ENCODE measurements at regions not wholly inside any gene's neighbourhood (a gene's known extent, or its start where the extent isn't known, plus 50 kb on each side); places are given as distances from the start of the nearest gene placed in this dataset.

DNA sequence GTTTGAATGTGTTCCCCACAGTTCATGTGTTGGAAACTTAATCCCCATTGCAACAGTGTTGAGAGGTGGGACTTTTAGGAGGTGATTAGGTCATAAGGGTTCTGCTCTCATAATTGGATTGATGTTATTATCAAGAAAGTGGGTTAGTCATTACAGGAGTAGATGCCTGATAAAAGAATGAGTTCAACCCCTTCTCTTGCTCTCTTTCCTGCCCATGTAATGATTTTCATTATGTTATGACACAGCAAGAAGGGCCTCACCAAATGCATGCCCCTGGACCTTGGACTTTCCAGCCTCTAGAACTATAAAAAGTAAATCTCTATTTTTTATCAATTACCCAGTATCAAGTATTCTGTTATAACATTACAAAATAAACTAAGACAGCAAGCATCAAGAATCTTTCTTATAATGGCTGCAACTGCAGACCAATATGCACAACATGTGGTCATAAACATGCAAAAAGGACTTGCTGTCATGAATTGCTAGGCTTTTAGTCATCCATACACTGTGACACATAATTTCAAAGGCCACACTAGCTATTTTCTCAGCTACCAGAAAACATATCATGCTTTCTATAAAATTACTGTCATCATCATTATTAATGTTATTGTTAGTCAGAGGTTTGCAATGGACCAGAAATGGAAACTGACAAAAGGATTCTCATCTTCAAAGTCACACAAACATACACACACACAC is 99.9 kb upstream of the GUCY1A2 start:
- in situ Hi-C loops (cut with HindIII; ENCODE audit: low sequenced_read_pairs): no loop called here
- TF ChIP-seq, protein P1, sequence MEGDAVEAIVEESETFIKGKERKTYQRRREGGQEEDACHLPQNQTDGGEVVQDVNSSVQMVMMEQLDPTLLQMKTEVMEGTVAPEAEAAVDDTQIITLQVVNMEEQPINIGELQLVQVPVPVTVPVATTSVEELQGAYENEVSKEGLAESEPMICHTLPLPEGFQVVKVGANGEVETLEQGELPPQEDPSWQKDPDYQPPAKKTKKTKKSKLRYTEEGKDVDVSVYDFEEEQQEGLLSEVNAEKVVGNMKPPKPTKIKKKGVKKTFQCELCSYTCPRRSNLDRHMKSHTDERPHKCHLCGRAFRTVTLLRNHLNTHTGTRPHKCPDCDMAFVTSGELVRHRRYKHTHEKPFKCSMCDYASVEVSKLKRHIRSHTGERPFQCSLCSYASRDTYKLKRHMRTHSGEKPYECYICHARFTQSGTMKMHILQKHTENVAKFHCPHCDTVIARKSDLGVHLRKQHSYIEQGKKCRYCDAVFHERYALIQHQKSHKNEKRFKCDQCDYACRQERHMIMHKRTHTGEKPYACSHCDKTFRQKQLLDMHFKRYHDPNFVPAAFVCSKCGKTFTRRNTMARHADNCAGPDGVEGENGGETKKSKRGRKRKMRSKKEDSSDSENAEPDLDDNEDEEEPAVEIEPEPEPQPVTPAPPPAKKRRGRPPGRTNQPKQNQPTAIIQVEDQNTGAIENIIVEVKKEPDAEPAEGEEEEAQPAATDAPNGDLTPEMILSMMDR (IDR thresholded peaks at IDR 0.05; ENCODE audit: low read depth, low read length, missing control alignments): no peak
- no peak for DNase-seq (ENCODE audit: low read depth)
- H3K4me3 ChIP-seq (ENCODE audit: low read depth, low read length): no peak overlapping the region

DNA sequence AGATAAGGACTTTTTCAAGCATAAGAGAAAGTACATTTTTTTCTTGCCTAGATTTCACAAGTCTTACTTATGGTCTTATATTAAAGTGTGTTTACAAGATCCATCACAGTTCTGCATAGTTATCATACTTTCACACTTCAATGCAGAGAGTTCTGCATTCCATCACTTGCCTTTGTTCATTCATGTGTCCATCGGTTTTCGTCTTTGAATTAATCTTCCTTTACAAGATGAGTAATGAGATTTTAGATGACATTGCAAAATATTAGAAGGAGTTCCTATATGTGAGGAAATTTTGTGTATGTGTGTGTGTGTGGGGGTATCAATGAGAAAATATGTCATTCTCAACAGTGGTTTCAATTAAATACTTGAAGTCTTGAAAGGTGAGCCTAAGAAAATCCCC is 98.1 kb upstream of the GUCY1A2 start:
- in situ Hi-C loops (cut with HindIII; ENCODE audit: low sequenced_read_pairs): no loop called here
- peak; percentile 19 for DNase-seq (ENCODE audit: low read depth)
- H3K4me3 ChIP-seq (ENCODE audit: low read depth, low read length): no peak overlapping the region
- TF ChIP-seq, protein P1 (IDR thresholded peaks at IDR 0.05; ENCODE audit: low read depth, low read length, missing control alignments): no peak

DNA sequence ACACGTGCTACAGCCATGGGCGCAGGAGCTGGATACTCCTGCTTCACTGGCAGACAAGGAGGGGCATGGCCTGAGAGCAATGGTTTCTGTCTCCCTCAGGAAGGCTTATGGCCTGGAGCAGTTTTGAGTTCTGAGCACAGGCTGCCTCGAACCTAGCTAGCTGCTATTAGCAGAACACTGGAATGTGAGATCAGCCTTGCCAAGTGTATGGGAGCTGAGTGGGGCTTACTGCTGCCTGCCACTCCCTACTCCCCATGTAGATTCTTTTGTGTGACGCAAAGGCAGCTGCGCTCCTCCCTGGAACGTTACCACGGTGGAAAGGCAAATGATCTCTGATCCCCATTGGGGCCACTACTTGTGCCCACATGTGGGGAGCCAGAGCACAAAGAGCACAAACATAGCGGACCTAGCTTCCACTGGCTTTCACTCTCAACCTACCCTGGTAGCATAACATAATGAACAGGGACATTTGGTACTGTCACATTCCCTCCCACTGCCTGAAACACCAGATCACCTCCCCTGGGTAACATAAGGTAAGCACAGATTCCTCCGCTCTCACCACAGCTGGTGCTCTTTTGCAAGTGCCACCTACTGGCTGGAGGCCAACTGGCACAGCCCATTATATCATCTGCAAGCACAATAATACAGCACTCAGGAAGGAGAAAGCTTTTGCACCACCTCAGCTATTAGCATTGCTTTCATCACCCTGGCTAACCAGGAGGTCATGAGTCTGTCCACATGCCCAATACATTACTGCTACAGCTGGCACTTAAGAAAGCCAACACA is 84.6 kb upstream of the GUCY1A2 start:
- H3K4me3 ChIP-seq (ENCODE audit: low read depth, low read length): no peak overlapping the region
- DNase-seq (ENCODE audit: low read depth): no peak
- TF ChIP-seq, protein P1 (IDR thresholded peaks at IDR 0.05; ENCODE audit: low read depth, low read length, missing control alignments): no peak
- in situ Hi-C loops (cut with HindIII; ENCODE audit: low sequenced_read_pairs): no loop called here

DNA sequence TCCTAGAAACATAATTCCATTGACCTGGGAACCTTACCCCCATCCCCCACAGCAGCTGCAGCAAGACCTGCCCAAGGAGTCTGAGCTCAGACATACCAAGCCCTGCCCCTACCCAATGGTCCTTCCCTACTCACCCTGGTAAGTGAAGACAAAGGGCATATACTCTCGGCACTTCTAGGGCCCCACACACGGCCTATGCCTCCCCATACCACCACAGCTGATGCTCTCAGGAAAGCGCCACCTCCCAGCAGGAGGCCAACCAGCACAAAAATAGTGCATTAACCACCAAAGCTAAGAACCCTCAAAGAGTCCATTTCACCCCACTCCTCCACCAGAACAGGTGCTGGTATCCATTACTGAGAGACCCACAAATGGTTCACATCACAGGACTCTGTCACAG is 74.4 kb upstream of the GUCY1A2 start:
- no peak for DNase-seq (ENCODE audit: low read depth)
- no peak overlapping the region for H3K4me3 ChIP-seq (ENCODE audit: low read depth, low read length)
- in situ Hi-C loops (cut with HindIII; ENCODE audit: low sequenced_read_pairs): no loop called here
- TF ChIP-seq, protein P1 (IDR thresholded peaks at IDR 0.05; ENCODE audit: low read depth, low read length, missing control alignments): no peak

DNA sequence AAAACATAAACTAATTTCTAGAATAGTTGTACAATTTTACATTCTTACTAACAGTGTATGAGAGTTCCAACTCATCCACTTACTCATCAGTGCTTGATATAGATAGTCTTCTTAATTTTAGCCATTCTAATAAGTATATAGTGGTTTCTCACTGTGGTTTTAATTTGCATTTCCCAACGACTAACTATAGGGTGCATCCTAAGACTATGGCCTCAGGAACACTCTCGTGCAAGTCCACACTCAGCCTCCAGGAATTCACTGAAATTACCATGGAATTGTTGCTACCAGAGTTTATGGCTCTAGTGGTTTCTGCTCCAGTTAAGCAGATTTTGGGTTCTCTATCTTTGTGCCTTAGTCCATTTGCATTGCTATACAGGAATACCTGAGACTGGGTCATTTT is 60.1 kb upstream of the GUCY1A2 start:
- in situ Hi-C loops (cut with HindIII; ENCODE audit: low sequenced_read_pairs): no loop called here
- no peak for DNase-seq (ENCODE audit: low read depth)
- TF ChIP-seq, protein P1 (IDR thresholded peaks at IDR 0.05; ENCODE audit: low read depth, low read length, missing control alignments): no peak
- H3K4me3 ChIP-seq (ENCODE audit: low read depth, low read length): no peak overlapping the region

DNA sequence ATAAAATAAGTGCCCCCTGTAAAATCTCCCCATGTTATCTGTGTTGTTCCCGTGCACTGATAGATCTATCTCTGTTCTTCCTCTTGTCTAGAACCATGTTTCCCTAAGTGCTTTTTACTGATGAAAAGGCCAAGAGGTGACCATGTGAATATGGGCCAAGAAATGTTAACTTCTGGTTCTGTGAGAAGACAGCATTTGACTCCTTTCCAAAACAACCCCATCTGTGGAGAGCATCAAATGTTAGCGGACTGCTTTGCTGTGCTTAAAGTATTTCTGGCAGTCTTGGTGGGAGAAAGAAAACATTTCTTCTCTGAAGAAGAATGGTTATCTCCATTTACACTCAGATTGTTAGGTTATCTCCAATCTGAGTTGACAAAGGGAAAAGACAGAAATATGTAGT is 58.6 kb upstream of the GUCY1A2 start:
- no peak for DNase-seq (ENCODE audit: low read depth)
- TF ChIP-seq, protein P1 (IDR thresholded peaks at IDR 0.05; ENCODE audit: low read depth, low read length, missing control alignments): no peak
- no peak overlapping the region for H3K4me3 ChIP-seq (ENCODE audit: low read depth, low read length)
- in situ Hi-C loops (cut with HindIII; ENCODE audit: low sequenced_read_pairs): no loop called here
